ENCODE measurements at regions not wholly inside any gene's neighbourhood (a gene's known extent, or its start where the extent isn't known, plus 50 kb on each side); places are given as distances from the start of the nearest gene placed in this dataset.

DNA sequence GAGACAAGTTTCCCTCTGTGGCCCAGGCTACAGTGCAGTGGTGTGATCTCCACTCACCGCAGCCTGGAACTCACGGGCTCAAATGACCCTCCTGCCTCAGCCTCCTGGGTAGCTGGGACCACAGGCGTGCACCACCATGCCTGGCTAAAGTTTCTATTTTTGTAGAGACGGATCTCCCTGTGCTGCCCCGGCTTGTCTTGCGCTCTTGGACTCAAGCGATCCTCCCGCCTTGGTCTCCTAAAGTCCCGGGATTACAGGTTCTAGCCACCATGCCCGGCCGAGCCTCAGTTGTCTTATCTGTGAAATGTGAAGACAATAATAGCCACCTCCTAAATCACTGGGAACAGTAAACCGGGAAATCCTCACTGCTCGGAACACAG, 88.1 kb downstream of the FOXL3 start:
- Histone ChIP-seq H3K4me1 (peaks cover 26% of the 10 kb centered on the region), H3K27me3 (no peaks in the 10 kb centered on the region), H3K9me3 (no peaks in the 10 kb centered on the region), H3K4me3 (no peak overlapping the region), H3K36me3 (no peaks in the 10 kb centered on the region), H3K27ac (no peak overlapping the region)
- DNase-seq (peak; percentile 36), ATAC-seq (no peak)
- TF ChIP-seq, protein P1, sequence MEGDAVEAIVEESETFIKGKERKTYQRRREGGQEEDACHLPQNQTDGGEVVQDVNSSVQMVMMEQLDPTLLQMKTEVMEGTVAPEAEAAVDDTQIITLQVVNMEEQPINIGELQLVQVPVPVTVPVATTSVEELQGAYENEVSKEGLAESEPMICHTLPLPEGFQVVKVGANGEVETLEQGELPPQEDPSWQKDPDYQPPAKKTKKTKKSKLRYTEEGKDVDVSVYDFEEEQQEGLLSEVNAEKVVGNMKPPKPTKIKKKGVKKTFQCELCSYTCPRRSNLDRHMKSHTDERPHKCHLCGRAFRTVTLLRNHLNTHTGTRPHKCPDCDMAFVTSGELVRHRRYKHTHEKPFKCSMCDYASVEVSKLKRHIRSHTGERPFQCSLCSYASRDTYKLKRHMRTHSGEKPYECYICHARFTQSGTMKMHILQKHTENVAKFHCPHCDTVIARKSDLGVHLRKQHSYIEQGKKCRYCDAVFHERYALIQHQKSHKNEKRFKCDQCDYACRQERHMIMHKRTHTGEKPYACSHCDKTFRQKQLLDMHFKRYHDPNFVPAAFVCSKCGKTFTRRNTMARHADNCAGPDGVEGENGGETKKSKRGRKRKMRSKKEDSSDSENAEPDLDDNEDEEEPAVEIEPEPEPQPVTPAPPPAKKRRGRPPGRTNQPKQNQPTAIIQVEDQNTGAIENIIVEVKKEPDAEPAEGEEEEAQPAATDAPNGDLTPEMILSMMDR (IDR thresholded peaks at IDR 0.05) = no peak
- intact Hi-C loops (cut with DNase I) = no loop called here

DNA sequence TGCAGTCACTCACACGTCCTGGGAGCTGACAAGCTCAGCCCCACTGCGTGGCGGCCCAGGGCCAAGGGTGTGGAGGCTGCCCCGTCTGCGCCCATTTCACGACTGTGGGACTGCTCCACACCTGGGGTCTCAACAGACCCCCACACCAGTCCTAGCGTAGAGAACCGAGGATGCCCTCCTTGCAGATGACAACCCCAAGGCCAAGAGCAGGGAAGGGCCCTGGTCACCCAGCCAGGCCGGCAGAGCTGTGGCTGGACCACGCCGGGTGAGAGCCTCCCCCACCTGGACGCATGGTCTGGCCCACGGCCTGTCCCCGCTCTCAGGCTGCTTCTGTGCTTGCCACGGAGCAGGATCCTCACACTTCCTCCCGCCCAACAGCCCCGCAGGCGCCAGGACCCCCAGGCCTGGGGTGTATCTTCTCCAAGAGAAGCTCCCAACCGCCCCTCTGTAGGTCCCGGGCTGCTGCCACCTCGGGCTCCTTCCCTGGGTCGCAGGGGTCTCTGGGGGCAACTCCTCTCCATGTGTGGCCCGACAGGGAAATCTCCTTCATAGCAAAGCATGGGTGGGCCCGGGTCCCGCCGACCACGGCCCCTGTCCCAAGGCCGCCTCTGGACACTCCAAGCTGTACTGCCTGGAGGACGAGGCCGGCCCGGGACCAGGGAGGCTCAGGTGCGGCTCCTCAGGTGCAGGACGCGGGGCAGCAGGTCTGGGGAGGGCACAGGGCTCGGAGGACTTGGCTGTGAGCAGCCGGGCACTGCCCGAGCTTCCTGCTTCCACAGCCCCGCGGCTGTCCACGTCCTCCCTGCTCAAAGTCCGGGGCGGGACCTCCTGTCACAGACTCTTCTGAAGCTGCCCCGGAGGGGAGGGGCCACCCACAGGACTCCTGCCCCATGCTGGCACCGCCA, 88.8 kb downstream of the FOXL3 start:
- Histone ChIP-seq H3K27ac (no peak overlapping the region), H3K27me3 (no peaks in the 10 kb centered on the region), H3K4me3 (peak overlapping the region; percentile 43), H3K36me3 (no peaks in the 10 kb centered on the region), H3K4me1 (peaks cover 26% of the 10 kb centered on the region), H3K9me3 (no peaks in the 10 kb centered on the region)
- TF ChIP-seq, protein P1 (IDR thresholded peaks at IDR 0.05) = no peak
- intact Hi-C loops (cut with DNase I) = no loop called here
- ATAC-seq (peak; percentile 71), DNase-seq (peak; percentile 81)

DNA sequence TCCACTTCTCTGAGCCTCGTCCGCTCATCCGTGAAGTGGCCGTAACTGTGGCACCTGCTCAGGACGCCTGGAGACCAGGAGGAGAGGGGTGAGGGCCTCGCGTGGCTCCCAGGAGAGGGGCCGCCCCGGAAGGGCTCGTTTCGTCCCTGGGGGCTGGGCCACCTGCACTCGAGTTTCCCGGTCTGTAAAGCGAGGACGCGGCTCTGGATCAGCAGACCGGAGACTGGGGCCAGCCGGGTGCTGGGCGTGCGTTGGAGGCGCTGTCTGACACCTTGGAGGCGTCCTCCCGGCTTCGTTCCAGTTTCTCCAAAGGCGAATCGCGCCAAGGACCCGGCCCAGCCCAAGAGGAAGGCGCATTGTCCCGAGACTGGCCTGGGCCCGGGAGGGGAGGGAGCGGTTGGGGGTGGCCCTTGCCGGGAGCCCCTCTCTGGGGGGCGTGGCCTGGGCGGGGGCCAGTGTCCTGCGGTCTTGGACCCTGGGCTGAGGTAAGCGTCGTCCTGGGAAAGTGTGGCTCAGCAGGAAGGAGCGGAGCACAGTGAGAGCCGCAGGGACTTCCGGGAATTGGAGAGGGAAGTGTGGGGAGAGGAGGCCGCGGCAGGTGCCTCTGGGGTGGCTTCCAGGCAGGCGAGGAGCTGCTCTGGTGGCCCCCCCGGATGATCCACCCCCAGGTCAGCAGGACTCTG, 89.6 kb downstream of the FOXL3 start:
- no peaks in the 10 kb centered on the region for H3K36me3 ChIP-seq
- peaks cover 26% of the 10 kb centered on the region for H3K4me1 ChIP-seq
- H3K9me3 ChIP-seq = no peaks in the 10 kb centered on the region
- peak overlapping the region; percentile 43 for H3K4me3 ChIP-seq
- H3K27ac ChIP-seq = no peak overlapping the region
- TF ChIP-seq, protein P1 (IDR thresholded peaks at IDR 0.05) = no peak
- DNase-seq = peak; percentile 61
- peak; percentile 42 for ATAC-seq
- no peaks in the 10 kb centered on the region for H3K27me3 ChIP-seq
- intact Hi-C loops (cut with DNase I) = no loop called here

DNA sequence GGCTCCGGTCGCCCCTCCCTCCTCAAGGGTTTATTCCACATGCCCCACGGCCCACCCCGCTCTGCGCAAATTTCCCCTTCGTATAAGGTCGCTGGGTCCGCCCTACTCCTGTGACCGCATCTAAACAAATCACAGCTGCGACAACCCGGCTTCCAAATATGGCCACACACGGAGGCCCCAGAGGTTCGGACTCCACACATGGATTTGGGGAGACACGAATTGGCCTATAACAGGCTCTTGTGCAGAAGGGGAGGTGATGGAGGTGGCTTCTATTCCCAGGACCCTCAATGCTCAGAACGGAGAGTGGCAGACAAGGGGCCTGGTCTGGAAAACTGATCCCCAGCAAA, 90.1 kb downstream of the FOXL3 start:
- no peaks in the 10 kb centered on the region for H3K9me3 ChIP-seq

DNA sequence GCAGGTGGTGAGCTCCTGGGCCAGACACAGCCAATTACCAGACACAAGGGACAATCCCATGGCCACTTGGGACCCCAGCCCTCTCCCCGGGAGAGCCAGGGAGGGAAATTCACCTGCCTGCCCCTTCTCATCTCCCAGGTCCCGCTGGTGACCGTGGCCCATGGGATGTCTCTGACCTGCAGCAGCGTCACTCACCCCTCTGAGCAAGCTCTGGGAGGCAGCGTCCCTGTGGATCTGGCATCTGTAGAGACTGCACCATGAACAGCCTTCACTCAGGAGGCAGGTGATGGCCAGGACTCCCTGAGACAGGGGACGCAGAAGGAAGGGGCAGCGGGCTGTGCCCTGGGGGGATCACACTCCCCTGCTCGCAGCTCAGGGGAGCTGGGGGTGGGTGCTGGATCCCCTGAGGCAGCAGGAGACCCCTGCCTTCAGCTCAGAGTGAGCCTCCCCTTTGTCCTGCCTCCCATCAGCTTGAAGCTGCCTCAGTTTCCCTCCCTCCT, 90.8 kb downstream of the FOXL3 start:
- H3K4me3 ChIP-seq = no peak overlapping the region
- ATAC-seq = no peak
- H3K27ac ChIP-seq = no peak overlapping the region
- H3K27me3 ChIP-seq = no peaks in the 10 kb centered on the region
- intact Hi-C loops (cut with DNase I) = no loop called here
- H3K36me3 ChIP-seq = no peaks in the 10 kb centered on the region
- H3K9me3 ChIP-seq = no peaks in the 10 kb centered on the region
- TF ChIP-seq, protein P1 (IDR thresholded peaks at IDR 0.05) = no peak
- DNase-seq = peak; percentile 37
- peaks cover 26% of the 10 kb centered on the region for H3K4me1 ChIP-seq

More for the DNA sequence above, 90.1 kb downstream of the FOXL3 start:
- no peak for ATAC-seq
- intact Hi-C loops (cut with DNase I) = no loop called here
- Histone ChIP-seq H3K4me3 (peak overlapping the region; percentile 43), H3K27ac (no peak overlapping the region), H3K4me1 (peaks cover 26% of the 10 kb centered on the region), H3K36me3 (no peaks in the 10 kb centered on the region), H3K27me3 (no peaks in the 10 kb centered on the region)
- TF ChIP-seq, protein P1 (IDR thresholded peaks at IDR 0.05) = no peak
- DNase-seq = peak; percentile 52

All from upper lobe of right lung (tissue), 1 donor.